IPS-NIHi7 (cell line): ENCODE measurements at regions not wholly inside any gene's neighbourhood (a gene's known extent, or its start where the extent isn't known, plus 50 kb on each side); places are given as distances from the start of the nearest gene placed in this dataset.

Source experiments
- DNase-seq: peaks from one replicate; pipeline ENCODE4 v3.0.0; 2012; ENCODE audit warnings: mixed read lengths; ENCODE audit errors: extremely low spot score

DNA sequence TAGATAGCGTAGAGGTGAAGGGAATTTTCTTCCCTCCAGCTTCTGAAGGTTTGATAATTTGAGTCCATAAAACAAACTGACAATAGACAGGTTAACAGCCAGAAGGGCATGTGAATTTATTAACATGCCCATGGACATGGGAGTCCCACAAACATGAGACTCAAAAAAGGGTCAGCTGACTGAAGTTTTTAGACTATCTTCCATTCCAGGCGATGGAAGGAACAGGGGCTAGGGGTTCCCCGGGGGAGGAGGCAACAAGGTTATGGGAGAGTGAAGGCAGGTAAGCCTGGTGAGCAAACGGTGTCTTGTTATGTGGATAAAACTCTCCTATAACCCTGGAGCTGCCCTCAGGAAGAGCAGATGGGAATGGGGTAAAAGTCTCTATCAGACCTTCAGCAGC lies 81.5 kb upstream of the SORBS2 start:
- no peak for DNase-seq

DNA sequence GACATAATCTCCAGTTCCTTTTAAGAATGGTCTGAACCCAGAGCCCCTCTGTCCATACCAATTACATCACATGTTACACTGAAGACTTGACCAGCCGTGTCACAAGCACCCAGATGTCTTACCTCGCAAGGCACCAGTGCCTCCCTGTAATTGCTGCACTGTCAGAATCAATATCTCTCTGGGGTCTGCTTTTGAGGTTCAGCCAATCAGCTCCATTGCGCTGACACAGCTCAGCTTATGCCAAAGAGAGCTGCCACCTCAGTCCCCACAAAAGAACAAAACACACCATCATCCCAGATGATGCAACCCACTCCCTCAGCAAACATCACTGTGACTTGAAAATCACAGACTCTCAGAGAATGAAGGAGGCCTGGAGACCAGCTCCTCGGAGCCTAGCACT lies 82.5 kb upstream of the SORBS2 start:
- DNase-seq: no peak

DNA sequence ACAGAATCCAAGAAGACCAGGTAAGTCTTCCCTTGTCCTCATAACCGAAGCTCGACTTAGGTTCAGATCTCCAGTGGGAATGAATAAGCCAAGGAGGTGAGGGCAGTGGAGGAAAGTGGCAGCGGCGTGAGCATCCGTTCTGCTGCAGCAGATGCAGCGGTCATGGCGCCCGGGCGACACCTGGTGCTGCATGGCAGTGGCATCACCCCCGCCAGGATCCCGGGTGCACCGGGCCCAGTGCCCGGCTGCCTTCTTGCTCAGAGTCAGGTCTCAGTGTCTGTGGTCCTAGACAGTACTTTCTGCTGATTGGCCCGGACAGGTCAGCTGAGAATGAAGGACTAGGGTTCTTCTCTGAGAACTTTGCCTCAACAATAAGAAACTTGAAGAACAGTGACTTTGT lies 83.4 kb upstream of the SORBS2 start:
- DNase-seq: no peak

DNA sequence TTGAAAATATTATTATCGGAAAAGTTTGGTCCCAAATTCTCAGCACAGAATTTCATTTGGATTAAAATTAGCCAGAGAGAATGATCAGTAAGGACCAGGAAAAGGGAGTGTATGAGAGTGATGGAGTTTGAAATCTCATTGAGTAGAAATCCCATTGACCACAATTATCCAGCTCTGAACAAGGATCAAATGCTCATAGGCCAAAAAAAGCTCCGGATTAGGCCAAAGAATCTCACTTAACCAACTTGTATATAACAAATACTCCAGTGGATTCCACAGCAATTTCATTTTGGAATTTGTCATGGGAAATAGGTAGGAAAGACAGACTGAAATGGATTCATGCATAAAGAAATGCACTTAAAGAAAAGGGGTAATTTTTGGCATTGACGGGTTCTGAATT lies 83.9 kb upstream of the SORBS2 start:
- DNase-seq: no peak

DNA sequence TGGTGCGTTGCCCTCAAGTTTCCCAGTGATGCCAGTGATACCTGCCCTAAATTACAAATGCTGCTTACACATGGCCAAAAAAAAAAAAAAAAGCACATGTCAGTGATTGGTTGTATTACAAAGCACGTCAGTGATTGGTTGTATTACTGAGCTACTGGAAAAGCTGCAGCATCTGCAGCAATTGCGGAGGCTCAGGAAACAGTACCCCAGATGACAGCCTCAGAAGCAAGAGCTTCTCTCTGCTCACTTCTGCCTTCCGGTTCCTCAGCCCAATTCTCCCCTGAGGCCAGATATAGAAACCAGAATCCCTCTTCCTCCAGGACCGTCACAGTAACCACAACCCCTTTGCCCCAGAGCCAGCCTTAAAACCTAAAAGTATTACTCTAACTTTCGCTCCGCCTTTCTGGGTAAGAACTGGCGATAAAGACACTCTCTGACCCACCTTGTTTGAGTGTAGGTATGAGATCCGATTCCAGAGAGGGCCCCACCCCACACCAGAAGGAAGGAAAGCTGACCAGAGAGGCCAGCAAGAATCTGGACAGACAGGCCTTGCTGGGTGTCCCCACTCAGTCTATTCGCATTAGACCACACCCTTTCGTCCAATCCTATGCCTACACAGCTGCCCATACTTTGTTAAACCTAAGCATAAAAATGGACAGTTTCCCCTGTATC lies 85.0 kb upstream of the SORBS2 start:
- no peak for DNase-seq

DNA sequence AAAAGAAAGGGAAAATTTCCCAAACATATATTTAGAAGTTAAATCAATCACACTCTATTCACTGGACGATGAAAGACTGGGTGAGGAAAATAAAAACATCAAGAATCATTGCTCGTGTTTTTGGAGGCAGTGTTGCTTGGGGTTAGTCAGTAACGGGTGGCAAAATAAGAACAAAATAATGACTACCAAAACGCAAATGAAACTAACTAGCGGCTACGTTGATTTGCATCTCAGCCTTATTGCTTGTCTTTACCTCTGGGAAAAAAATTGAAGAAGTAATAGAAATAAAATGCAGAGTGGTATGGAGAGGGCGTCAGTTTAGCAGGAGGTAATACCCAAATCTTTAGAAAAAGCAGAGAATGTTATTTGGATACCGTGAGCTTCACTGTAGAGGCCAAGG lies 86.4 kb upstream of the SORBS2 start:
- no peak for DNase-seq

DNA sequence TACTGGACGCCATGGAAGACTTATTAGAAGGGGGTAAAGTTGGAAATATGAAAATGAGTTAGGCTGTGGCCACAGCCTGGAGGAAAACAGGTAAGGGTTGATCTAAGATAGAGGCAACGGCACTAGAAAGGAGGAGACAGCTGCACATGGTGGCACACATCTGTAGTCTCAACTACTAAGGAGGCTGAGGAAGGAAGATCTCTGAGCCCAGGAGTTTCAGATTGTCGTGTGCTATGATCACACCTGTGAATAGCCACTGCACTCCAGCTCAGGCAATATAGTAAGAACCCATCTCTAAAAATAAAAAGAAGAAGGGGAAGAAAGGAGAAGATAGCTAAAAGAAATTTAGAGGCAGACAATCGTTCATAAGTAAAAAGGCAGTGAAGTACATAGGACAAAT lies 87.8 kb upstream of the SORBS2 start:
- DNase-seq: no peak

DNA sequence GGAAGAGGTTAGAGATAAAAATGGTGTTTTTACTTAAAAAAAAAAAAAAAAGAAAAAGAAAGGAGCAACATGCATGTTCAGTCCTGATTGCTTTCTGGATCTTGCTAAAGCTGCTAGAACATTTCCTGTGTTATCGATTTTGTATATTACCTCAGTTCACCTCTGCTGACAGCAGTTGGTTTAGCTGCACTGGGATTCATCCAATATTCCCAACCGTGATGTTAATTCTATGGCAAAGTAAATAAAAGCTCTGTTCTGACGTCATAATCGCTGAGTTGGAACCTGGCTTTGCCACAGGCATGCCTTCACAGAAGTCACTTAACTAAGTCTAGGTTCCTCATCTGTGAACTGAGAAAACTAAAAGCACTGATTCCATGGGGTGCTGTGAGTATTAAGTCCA lies 90.7 kb upstream of the SORBS2 start:
- DNase-seq: no peak

DNA sequence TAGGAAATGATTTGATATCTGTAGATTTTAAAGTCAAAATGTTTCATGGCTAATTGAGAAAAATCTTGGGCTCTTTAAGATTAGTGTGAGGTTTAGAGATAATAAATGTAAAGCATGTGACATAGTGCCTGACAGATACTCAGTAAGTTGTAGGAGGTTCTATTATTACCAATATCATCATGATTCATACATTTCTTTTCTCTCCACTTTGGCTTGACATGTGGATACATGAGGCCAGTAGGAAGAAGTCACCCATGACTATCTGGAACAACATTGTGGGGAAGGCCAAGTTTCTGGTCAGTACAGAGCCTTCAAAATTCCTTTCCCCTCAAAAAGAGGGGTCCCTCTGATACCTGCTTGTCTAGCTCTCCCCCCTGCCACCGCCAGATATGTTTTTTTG lies 91.2 kb upstream of the SORBS2 start:
- DNase-seq: no peak

DNA sequence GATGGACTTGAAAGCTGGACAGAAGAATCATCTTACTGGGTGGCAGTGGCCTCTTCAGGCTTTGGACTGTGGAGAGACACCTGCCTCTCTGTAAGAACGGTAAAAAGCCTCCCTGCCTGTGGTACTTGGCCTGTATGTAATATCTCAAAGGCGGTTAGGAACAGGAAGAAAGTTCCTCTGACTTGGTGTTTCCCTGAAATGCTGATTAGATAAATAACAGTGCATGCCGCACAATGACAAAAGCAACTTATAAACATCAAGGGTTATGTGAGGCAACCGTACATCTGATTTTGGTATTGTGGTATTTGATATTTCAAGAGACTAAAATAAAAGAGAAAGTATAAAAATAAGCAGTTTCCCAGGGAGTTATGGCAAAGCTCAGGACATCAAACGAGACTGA lies 92.4 kb upstream of the SORBS2 start:
- DNase-seq: no peak

DNA sequence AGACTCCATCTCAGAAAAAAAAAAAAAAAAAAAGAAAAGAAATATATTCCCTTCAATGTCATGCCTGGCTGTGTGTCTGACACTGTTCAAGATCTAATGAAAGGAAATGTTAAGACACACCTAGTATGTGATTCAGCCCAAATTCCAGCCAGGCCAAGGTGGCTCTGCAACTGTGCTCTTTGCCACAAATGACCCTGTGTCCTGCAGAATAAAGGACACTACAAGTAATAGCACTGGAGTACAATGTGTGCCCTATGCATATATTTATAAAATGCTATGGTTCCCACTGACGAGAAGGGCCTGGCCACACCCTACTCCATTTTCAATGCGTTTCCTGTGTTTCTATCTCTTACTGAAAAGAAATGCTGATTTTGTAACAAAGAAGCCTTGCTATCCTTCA lies 98.0 kb upstream of the SORBS2 start:
- DNase-seq: no peak

DNA sequence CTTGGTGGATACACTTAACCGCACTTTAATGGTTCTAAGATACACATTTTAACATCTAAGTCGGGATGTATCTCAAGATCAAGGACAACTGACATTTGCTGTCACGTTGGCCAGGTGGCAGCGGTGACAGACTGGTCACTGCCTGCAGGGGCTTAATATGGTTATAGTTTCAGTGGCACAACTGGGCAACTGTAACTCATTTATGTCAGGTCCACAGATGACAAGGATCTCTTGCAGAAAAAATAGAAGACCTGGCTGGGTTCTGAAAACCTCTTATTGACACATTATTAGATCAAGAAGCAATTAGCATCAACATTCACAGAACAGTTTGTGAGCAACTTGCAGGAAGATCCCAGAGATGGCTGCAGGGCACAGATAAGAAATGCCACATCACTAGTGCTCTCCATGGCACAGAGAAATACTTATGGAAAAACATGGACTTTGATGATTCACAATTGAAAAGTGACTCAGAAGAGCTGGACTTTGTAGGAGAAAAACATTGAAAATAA lies 99.6 kb upstream of the SORBS2 start:
- no peak for DNase-seq

DNA sequence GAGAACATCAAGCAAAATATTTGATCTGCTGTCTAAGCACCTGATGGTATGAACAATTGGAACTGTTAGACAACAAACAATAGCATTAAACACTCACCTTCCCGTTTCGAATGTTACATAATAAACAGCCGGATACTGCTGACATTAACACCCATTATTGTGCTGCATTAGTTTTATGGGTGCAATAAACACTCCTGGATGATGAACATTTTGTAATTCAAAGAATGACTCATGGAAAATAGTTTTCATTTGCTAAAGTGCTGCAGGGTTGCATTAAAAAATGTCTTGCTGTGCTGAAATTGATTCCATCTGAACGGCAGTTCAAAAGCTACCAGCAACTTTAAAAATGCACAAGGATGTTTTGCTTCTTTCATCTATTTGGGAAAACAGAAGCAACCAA lies 100.8 kb upstream of the SORBS2 start:
- DNase-seq: no peak

DNA sequence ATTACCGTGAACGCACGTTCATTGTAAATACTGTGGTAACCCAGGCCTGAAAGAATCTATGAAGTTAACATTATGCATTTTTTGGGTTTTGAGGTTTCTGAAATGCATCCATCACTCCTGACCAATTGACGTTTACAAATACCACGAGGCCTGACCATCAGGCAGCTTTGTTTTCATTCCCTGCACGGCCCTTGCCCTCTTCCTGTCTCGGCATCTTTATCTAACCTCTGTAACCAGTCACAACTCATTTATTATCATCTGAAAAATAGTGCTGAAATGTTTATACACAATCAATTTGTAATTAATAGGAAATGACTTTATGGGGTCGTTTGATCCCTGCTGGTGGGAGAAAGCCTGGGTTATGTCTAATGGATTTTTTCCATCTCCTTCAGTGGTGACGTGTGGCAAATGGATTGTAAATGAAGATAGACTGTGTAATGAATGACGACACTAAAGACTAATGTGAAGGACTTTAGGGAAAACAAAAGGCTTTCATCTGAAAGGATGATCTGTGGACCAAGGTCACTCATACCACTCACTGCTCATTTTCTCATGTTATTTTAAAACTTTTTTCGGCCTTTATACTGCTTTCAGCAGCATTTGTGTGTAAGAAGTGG lies 102.7 kb upstream of the SORBS2 start:
- DNase-seq: no peak

DNA sequence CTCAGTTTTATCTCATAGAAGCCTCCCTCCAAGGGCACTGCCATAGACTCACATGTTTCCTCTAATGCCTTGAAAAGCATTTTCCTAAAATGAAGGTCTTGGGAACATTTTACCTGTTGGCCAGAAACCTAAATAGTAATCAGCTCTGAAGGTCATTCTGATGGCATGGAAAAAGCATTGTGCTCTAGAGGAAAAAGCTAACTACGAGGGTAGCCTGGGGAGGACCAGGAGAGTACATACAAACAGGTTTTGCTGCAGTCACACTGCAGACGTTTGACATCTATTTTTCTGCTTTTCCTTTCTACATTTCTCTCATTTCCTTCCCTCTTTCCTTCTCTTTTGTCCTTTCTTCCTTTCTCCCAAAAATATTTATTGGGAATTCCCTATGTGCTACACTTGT lies 103.3 kb upstream of the SORBS2 start:
- DNase-seq: no peak

DNA sequence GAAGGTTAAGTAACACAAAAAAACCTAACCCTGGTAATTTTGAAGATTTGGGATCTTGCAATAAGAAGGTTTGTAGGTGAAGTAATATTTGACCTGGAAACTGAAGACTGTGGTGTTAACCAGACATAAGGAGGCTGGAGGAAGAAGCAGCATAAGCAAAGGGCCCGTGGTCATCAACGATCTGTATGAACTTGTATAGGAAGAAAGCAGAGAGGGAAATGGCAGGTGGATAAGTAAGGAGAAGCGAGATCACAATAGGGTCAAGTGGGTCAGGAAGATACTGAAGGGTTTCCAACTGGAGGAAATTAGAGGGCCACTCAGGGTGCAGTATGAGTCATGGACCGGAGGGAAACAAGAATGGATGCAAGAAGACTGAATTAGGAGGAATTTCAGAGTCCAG lies 103.8 kb upstream of the SORBS2 start:
- no peak for DNase-seq

DNA sequence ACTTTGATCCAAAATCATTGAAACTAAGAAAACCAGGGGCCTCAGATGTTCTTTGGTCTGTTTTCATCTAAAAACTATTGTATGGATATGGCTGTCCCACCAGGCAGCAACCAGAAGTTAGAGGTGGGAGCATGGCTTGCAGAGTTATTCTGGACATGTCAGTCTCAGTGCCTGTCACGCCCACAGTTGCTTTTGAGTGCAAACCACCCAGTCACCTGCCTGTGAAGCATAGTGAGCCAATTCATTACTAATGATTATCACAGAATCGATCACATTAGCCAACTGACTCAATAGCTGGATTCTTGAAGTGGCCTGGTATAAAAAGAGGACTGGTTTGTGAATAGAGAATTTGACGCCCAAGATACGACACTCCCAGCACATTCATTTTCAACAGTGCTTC lies 104.2 kb upstream of the SORBS2 start:
- DNase-seq: no peak

DNA sequence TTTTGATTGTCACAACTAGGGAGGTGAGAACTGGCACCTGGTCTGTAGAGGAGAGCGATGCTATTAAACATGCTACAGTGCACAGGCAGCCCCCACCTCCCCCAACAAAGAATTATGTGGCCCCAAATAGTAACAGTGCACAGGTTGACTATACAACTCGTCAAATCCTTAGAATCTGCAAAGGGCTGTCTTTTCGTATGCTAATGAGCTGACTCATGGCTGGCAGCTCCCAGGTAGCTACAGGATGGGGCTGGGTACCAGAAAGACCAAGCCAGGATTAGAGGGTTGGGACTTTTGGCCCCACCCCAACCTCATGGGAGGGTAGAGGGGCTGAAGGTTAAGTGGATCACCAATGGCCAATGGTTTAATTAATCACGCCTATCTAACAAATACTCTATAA lies 104.7 kb upstream of the SORBS2 start:
- no peak for DNase-seq

DNA sequence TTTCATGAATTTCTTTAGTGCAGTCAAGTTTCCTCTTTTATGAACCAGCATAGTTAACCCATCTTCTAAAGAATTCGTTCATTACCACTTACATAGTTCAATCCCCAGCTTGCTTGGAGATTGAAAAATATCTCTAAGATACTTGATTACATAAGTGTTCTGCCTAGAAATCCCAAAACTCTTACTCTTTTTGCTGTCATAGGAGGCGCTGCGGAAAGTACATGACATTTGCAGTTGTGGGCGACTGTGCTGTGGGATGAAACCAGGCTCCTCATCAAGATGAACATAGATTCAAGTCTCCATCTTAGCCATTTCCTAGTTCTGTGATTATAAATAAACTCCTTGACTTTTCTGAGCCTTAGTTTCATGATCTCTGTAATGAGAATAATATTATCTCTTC lies 107.1 kb upstream of the SORBS2 start:
- no peak for DNase-seq

DNA sequence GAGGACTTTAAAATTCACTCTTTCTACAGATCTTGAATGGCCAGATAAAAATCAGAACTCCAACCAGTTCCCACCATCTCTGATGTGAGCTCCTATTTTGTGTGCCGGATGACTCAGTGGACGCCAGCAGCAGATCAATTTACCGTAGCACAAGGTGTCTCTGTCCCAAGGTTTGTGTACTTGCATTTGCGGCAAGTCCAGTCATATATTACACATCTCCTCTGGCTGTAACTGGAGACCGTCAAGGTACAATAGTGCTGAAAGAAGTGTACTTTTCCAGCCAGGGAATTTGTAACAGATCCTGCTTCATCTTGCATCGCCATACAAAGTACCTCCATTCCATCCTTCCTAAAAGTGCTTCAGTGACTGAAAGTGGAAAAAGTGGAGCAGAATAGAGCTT lies 108.2 kb upstream of the SORBS2 start:
- DNase-seq: no peak

DNA sequence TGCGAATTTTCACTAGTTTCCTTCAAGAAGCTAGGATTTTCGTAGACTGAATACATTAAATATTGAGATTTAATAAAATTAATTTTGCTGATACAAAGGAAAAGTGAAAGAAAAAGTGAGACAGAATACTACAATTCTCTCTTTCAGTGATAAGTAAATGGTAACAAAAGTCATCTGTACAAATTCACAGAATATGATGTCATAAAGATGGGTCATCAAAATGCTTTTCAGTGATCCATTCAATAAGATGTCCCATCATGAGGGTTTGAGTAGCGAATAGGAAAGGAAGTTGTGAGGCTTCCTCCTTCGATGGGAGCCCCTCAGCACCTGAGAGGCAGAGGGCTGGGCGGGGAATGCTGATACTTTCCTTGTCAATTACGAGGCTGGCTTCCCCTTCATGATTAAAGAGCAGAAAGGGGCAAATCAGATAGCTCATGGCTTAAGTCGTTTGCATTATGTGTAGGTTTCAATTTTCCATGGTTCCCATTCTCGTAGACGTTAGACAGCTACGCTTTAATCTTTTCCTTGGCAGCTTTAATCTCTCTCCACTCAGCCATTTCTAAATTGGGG lies 108.8 kb upstream of the SORBS2 start:
- no peak for DNase-seq

DNA sequence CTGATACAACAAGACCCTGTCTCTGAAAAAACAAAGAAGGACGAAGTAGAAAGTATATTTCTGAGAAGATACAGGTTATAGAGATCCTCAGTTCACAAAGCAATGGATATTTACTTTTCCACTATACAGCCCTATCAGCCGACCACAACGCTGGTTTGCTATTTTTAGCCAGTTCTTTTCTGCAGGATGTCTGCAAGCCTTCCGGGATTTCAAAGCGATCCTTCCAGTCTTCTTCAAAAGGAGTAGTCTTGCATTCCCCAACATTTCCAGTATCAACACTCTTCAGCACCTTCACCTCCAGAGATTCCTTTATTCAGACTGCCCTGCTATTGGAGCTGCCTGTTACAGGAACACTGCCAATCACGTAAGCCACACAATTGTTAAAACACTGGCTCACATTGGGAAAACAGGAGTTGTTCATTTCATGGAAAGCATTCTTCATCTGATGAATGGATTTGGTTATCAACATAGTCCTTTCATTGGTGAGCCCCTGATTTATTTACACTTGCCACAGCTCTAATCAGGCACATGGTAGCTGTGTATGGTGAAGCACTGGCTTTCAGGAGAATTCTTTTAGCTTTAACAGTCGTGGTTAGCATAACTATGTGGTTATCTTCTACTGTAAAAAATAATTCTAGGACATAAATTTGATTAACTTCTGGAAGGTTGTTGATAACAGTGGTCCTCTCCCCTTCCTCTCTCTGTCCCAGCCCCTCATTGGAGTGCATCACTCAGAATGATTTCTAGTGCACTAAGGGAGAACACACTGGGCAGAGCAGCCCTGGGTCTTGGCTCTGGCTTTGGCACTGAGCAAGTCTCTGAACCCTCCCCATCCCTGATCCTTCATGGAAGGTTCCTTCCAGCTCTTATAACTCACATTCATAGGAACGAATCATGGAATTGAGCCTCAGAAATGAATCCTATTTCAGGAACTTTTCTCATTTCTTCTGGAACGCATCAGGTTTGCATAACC lies 109.9 kb upstream of the SORBS2 start:
- DNase-seq: no peak
